ENCODE measurements at regions not wholly inside any gene's neighbourhood (a gene's known extent, or its start where the extent isn't known, plus 50 kb on each side); places are given as distances from the start of the nearest gene placed in this dataset.

GRCh38 chr2:186276909-186277308, 209.2 kb upstream of the ZC3H15 start:
- no peak overlapping the region for H3K27ac Mint-ChIP-seq
- peaks cover 1 to 25% (median 12%) of the 10 kb centered on the region in 7 donors for H3K9me3 Mint-ChIP-seq
- Histone ChIP-seq H3K27ac (ENCODE audit: insufficient read depth, low read length, poor library complexity, severe bottlenecking) (no peak overlapping the region), H3K27me3 (ENCODE audit: control insufficient read depth, insufficient read depth, low read length) (no peaks in the 10 kb centered on the region), H3K9me3 (ENCODE audit: control insufficient read depth in 2 of 2, low read length in 2 of 2) (peaks cover 0 to 3% of the 10 kb centered on the region in 2 experiments), H3K4me1 (ENCODE audit: control insufficient read depth, insufficient read depth, low read length, poor library complexity, severe bottlenecking) (no peaks in the 10 kb centered on the region), H3K36me3 (ENCODE audit: control insufficient read depth, insufficient read depth, low read length) (no peaks in the 10 kb centered on the region), H3K4me3 (ENCODE audit: low read depth, low read length) (no peak overlapping the region)
- no peaks in the 10 kb centered on the region for H3K4me1 Mint-ChIP-seq
- H3K4me3 Mint-ChIP-seq, result no peak overlapping the region
- no peaks in the 10 kb centered on the region for H3K27me3 Mint-ChIP-seq
- peaks cover 4% of the 10 kb centered on the region for H3K36me3 Mint-ChIP-seq
- ATAC-seq (ENCODE audit: low read depth in 2 of 2) (no peak), DNase-seq (no peak)

- no peak overlapping the region for H3K4me3 ChIP-seq (ENCODE audit: low read depth, low read length)
- no peaks in the 10 kb centered on the region for H3K4me1 Mint-ChIP-seq
- no peaks in the 10 kb centered on the region for H3K27me3 Mint-ChIP-seq
- no peaks in the 10 kb centered on the region for H3K36me3 ChIP-seq (ENCODE audit: control insufficient read depth, insufficient read depth, low read length)
- no peak overlapping the region for H3K4me3 Mint-ChIP-seq
- H3K4me1 ChIP-seq (ENCODE audit: control insufficient read depth, insufficient read depth, low read length, poor library complexity, severe bottlenecking), result no peaks in the 10 kb centered on the region
- H3K27ac ChIP-seq (ENCODE audit: insufficient read depth, low read length, poor library complexity, severe bottlenecking), result no peak overlapping the region
- DNase-seq, result no peak
- no peak for ATAC-seq (ENCODE audit: low read depth in 2 of 2)
- H3K36me3 Mint-ChIP-seq, result peaks cover 3% of the 10 kb centered on the region
- H3K27me3 ChIP-seq (ENCODE audit: control insufficient read depth, insufficient read depth, low read length), result no peaks in the 10 kb centered on the region
- H3K9me3 Mint-ChIP-seq, result peaks cover 0 to 14% (median 6%) of the 10 kb centered on the region in 7 donors
- H3K9me3 ChIP-seq (ENCODE audit: control insufficient read depth in 2 of 2, low read length in 2 of 2), result no peaks in the 10 kb centered on the region
- H3K27ac Mint-ChIP-seq, result no peak overlapping the region
Measured at GRCh38 chr2:186281726-186282125, 204.3 kb upstream of the ZC3H15 start.

GRCh38 chr2:186294248-186294888, 191.7 kb upstream of the ZC3H15 start:
- H3K4me3 ChIP-seq (ENCODE audit: low read depth, low read length), result no peak overlapping the region
- Mint-ChIP-seq H3K36me3 (peaks cover 3% of the 10 kb centered on the region), H3K4me3 (no peak overlapping the region), H3K27ac (no peak overlapping the region), H3K9me3 (peaks cover 0 to 3% (median 0%) of the 10 kb centered on the region in 7 donors), H3K27me3 (no peaks in the 10 kb centered on the region), H3K4me1 (peaks cover 0 to 8% (median under 1%) of the 10 kb centered on the region in 4 donors)
- H3K9me3 ChIP-seq (ENCODE audit: control insufficient read depth in 2 of 2, low read length in 2 of 2), result peaks cover 0 to 2% of the 10 kb centered on the region in 2 experiments
- H3K27me3 ChIP-seq (ENCODE audit: control insufficient read depth, insufficient read depth, low read length), result no peaks in the 10 kb centered on the region
- no peaks in the 10 kb centered on the region for H3K36me3 ChIP-seq (ENCODE audit: control insufficient read depth, insufficient read depth, low read length)
- DNase-seq, result no peak
- no peaks in the 10 kb centered on the region for H3K4me1 ChIP-seq (ENCODE audit: control insufficient read depth, insufficient read depth, low read length, poor library complexity, severe bottlenecking)
- H3K27ac ChIP-seq (ENCODE audit: insufficient read depth, low read length, poor library complexity, severe bottlenecking), result no peak overlapping the region
- no peak for ATAC-seq (ENCODE audit: low read depth in 2 of 2)

- Histone ChIP-seq H3K4me3 (ENCODE audit: low read depth, low read length) (no peak overlapping the region), H3K27ac (ENCODE audit: insufficient read depth, low read length, poor library complexity, severe bottlenecking) (no peak overlapping the region), H3K27me3 (ENCODE audit: control insufficient read depth, insufficient read depth, low read length) (no peaks in the 10 kb centered on the region), H3K4me1 (ENCODE audit: control insufficient read depth, insufficient read depth, low read length, poor library complexity, severe bottlenecking) (no peaks in the 10 kb centered on the region), H3K9me3 (ENCODE audit: control insufficient read depth in 2 of 2, low read length in 2 of 2) (no peaks in the 10 kb centered on the region), H3K36me3 (ENCODE audit: control insufficient read depth, insufficient read depth, low read length) (no peaks in the 10 kb centered on the region)
- Mint-ChIP-seq H3K36me3 (no peaks in the 10 kb centered on the region), H3K4me3 (no peak overlapping the region), H3K9me3 (peaks cover 0 to 5% (median 0%) of the 10 kb centered on the region in 7 donors), H3K27ac (no peak overlapping the region), H3K4me1 (peaks cover 0 to 6% (median 0%) of the 10 kb centered on the region in 4 donors), H3K27me3 (no peaks in the 10 kb centered on the region)
- no peak for DNase-seq
- no peak for ATAC-seq (ENCODE audit: low read depth in 2 of 2)
Measured at GRCh38 chr2:186299610-186300009, 186.4 kb upstream of the ZC3H15 start.

- Mint-ChIP-seq H3K4me1 (peaks cover 0 to 5% (median under 1%) of the 10 kb centered on the region in 4 donors), H3K27me3 (no peaks in the 10 kb centered on the region), H3K4me3 (no peak overlapping the region), H3K36me3 (no peaks in the 10 kb centered on the region), H3K9me3 (peaks cover 0 to 5% (median 2%) of the 10 kb centered on the region in 7 donors), H3K27ac (no peak overlapping the region)
- Histone ChIP-seq H3K4me3 (ENCODE audit: low read depth, low read length) (no peak overlapping the region), H3K4me1 (ENCODE audit: control insufficient read depth, insufficient read depth, low read length, poor library complexity, severe bottlenecking) (no peaks in the 10 kb centered on the region), H3K9me3 (ENCODE audit: control insufficient read depth in 2 of 2, low read length in 2 of 2) (no peaks in the 10 kb centered on the region), H3K36me3 (ENCODE audit: control insufficient read depth, insufficient read depth, low read length) (no peaks in the 10 kb centered on the region), H3K27me3 (ENCODE audit: control insufficient read depth, insufficient read depth, low read length) (no peaks in the 10 kb centered on the region), H3K27ac (ENCODE audit: insufficient read depth, low read length, poor library complexity, severe bottlenecking) (no peak overlapping the region)
- no peak for DNase-seq
- no peak for ATAC-seq (ENCODE audit: low read depth in 2 of 2)
Measured at GRCh38 chr2:186302263-186302662, 183.8 kb upstream of the ZC3H15 start.

GRCh38 chr2:186303091-186303490, 183.0 kb upstream of the ZC3H15 start:
- ATAC-seq (ENCODE audit: low read depth in 2 of 2) (no peak), DNase-seq (no peak)
- peaks cover 0 to 5% (median 2%) of the 10 kb centered on the region in 7 donors for H3K9me3 Mint-ChIP-seq
- Histone ChIP-seq H3K36me3 (ENCODE audit: control insufficient read depth, insufficient read depth, low read length) (no peaks in the 10 kb centered on the region), H3K4me3 (ENCODE audit: low read depth, low read length) (no peak overlapping the region), H3K27me3 (ENCODE audit: control insufficient read depth, insufficient read depth, low read length) (no peaks in the 10 kb centered on the region), H3K4me1 (ENCODE audit: control insufficient read depth, insufficient read depth, low read length, poor library complexity, severe bottlenecking) (no peaks in the 10 kb centered on the region), H3K27ac (ENCODE audit: insufficient read depth, low read length, poor library complexity, severe bottlenecking) (no peak overlapping the region), H3K9me3 (ENCODE audit: control insufficient read depth in 2 of 2, low read length in 2 of 2) (no peaks in the 10 kb centered on the region)
- H3K4me1 Mint-ChIP-seq, result peaks cover 0 to 5% (median under 1%) of the 10 kb centered on the region in 4 donors
- H3K4me3 Mint-ChIP-seq, result no peak overlapping the region
- H3K27ac Mint-ChIP-seq, result no peak overlapping the region
- H3K27me3 Mint-ChIP-seq, result no peaks in the 10 kb centered on the region
- peaks cover 6% of the 10 kb centered on the region for H3K36me3 Mint-ChIP-seq

- Histone ChIP-seq H3K27ac (ENCODE audit: insufficient read depth, low read length, poor library complexity, severe bottlenecking) (no peak overlapping the region), H3K36me3 (ENCODE audit: control insufficient read depth, insufficient read depth, low read length) (no peaks in the 10 kb centered on the region), H3K9me3 (ENCODE audit: control insufficient read depth in 2 of 2, low read length in 2 of 2) (no peaks in the 10 kb centered on the region), H3K4me1 (ENCODE audit: control insufficient read depth, insufficient read depth, low read length, poor library complexity, severe bottlenecking) (no peaks in the 10 kb centered on the region), H3K27me3 (ENCODE audit: control insufficient read depth, insufficient read depth, low read length) (no peaks in the 10 kb centered on the region), H3K4me3 (ENCODE audit: low read depth, low read length) (no peak overlapping the region)
- Mint-ChIP-seq H3K4me3 (no peak overlapping the region), H3K27ac (no peak overlapping the region), H3K4me1 (peaks cover 0 to 5% (median under 1%) of the 10 kb centered on the region in 4 donors), H3K36me3 (peaks cover 10% of the 10 kb centered on the region), H3K9me3 (peaks cover 0 to 5% (median 2%) of the 10 kb centered on the region in 7 donors), H3K27me3 (no peaks in the 10 kb centered on the region)
- no peak for ATAC-seq (ENCODE audit: low read depth in 2 of 2)
- DNase-seq, result no peak
Measured at GRCh38 chr2:186304064-186304463, 182.0 kb upstream of the ZC3H15 start.

GRCh38 chr2:186306754-186307153, 179.3 kb upstream of the ZC3H15 start:
- Mint-ChIP-seq H3K4me3 (no peak overlapping the region), H3K9me3 (peaks cover 0 to 6% (median 4%) of the 10 kb centered on the region in 7 donors), H3K27ac (no peak overlapping the region), H3K4me1 (peaks cover 0 to 5% (median under 1%) of the 10 kb centered on the region in 4 donors), H3K27me3 (no peaks in the 10 kb centered on the region), H3K36me3 (peaks cover 19% of the 10 kb centered on the region)
- H3K36me3 ChIP-seq (ENCODE audit: control insufficient read depth, insufficient read depth, low read length), result no peaks in the 10 kb centered on the region
- no peak for ATAC-seq (ENCODE audit: low read depth in 2 of 2)
- DNase-seq, result no peak
- H3K4me3 ChIP-seq (ENCODE audit: low read depth, low read length), result no peak overlapping the region
- no peaks in the 10 kb centered on the region for H3K27me3 ChIP-seq (ENCODE audit: control insufficient read depth, insufficient read depth, low read length)
- no peak overlapping the region for H3K27ac ChIP-seq (ENCODE audit: insufficient read depth, low read length, poor library complexity, severe bottlenecking)
- no peaks in the 10 kb centered on the region for H3K4me1 ChIP-seq (ENCODE audit: control insufficient read depth, insufficient read depth, low read length, poor library complexity, severe bottlenecking)
- no peaks in the 10 kb centered on the region for H3K9me3 ChIP-seq (ENCODE audit: control insufficient read depth in 2 of 2, low read length in 2 of 2)
